ENCODE measurements at regions not wholly inside any gene's neighbourhood (a gene's known extent, or its start where the extent isn't known, plus 50 kb on each side); places are given as distances from the start of the nearest gene placed in this dataset.

DNA sequence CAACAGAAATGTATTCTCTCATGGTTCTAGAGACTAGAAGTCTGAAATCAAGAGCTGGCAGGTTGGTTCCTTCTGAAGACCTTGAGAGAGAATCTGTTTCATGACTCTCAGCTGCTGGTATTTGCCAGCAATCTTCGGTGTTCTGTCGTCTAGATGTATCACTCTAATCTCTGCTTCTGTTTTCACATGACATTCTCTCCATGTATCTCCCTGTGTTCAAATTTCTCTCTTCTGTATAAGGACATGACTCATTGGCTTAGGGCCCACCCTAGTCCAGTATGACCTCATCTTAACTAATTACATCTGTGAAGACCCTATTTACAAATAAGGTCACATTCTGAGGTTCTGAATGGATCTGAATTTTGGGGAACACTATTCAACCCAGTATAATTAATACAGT, 82.3 kb downstream of the ANKRD7 start:
- TF ChIP-seq POLR2AphosphoS5 (IDR thresholded peaks at IDR 0.05; ENCODE audit: insufficient read depth in 1 of 2, low read depth in 1 of 2) (no peak), CTCF (IDR thresholded peaks at IDR 0.05) (no peak), POLR2A (IDR thresholded peaks at IDR 0.05) (no peak)

All from vagina (tissue), 2 donors.